NCI-H146 treated with DMSO at 0.1 percent for 48 hours (cell line): ENCODE measurements at regions not wholly inside any gene's neighbourhood (a gene's known extent, or its start where the extent isn't known, plus 50 kb on each side); places are given as distances from the start of the nearest gene placed in this dataset.

ENCODE experiments used
- DNase-seq: peaks from one replicate; lab custom pipeline; 2025; ENCODE audit not compliant: unreplicated experiment; lab: John Stamatoyannopoulos, UW

- DNase-seq: no peak
Observed at GRCh38 chr3:161555320-161555719, 58.7 kb downstream of the OTOL1 start.

- no peak for DNase-seq
Observed at GRCh38 chr3:161556533-161556932, 59.9 kb downstream of the OTOL1 start.

- no peak for DNase-seq
Observed at GRCh38 chr3:161556941-161557340, 60.3 kb downstream of the OTOL1 start.

- DNase-seq: no peak
Observed at GRCh38 chr3:161557445-161558150, 61.0 kb downstream of the OTOL1 start.

GRCh38 chr3:161558236-161558635 is 61.6 kb downstream of the OTOL1 start:
- no peak for DNase-seq

GRCh38 chr3:161559177-161559998 is 62.8 kb downstream of the OTOL1 start:
- DNase-seq: peak; percentile 58

- peak; percentile 12 for DNase-seq
Observed at GRCh38 chr3:161560008-161560637, 63.5 kb downstream of the OTOL1 start.

GRCh38 chr3:161567577-161568361 is 71.2 kb downstream of the OTOL1 start:
- no peak for DNase-seq

GRCh38 chr3:161568671-161569070 is 72.1 kb downstream of the OTOL1 start:
- no peak for DNase-seq

- DNase-seq: no peak
Observed at GRCh38 chr3:161571951-161572350, 75.3 kb downstream of the OTOL1 start.

- DNase-seq: no peak
Observed at GRCh38 chr3:161573136-161573535, 76.5 kb downstream of the OTOL1 start.

GRCh38 chr3:161575901-161576300 is 79.3 kb downstream of the OTOL1 start:
- no peak for DNase-seq

- no peak for DNase-seq
Observed at GRCh38 chr3:161576311-161576710, 79.7 kb downstream of the OTOL1 start.

- DNase-seq: peak; percentile 59
Observed at GRCh38 chr3:161576714-161577510, 80.3 kb downstream of the OTOL1 start.

- DNase-seq: no peak
Observed at GRCh38 chr3:161577662-161578061, 81.1 kb downstream of the OTOL1 start.

GRCh38 chr3:161579395-161580126 is 83.0 kb downstream of the OTOL1 start:
- no peak for DNase-seq

GRCh38 chr3:161585922-161586321 is 89.3 kb downstream of the OTOL1 start:
- no peak for DNase-seq

- DNase-seq: no peak
Observed at GRCh38 chr3:161586556-161587235, 90.1 kb downstream of the OTOL1 start.

- DNase-seq: no peak
Observed at GRCh38 chr3:161598639-161599038, 102.0 kb downstream of the OTOL1 start.
